ENCODE measurements at regions not wholly inside any gene's neighbourhood (a gene's known extent, or its start where the extent isn't known, plus 50 kb on each side); places are given as distances from the start of the nearest gene placed in this dataset.

DNA sequence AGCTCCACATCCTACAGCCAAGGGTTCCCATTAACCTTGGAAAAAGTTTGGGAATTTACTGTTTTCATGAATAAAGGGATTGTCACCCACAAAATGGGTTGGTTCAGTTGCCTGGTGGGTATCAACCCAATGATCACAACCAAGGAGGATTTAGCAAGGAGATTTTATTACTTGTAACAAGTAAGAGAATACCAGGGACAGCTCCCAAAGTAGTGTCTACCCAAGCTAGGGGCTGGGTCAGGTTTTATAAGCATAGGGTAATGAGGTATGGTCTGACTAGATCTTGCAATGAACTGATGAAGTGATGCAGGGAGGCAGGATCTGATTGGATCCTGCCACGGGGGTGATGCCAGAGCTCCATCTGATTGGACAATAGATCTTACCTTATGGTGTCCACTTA is 681.8 kb downstream of the SLC4A3 start:
- DNase-seq: no peak

DNA sequence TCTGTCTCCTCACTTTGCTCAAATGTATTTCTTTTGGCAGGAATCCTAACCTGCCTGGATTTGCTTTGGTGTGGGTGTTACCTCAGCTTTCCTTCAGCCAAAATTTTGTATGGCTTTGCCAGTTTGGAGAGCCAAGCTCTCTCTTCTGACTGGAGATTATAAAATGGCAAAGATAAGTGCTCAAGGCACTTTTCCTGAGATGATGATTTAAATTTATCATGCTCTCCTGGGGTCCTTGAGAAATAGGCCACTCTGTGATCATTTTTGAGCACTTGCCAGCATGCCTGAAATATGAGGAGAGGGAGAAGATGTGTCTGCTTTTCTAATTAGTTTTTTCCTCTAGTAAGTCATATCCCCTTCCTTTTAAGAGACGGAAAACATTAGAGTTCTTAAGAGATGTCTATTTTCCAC is 683.0 kb downstream of the SLC4A3 start:
- no peak for DNase-seq

GRCh38 chr2:220315098-220315823 is 687.8 kb downstream of the SLC4A3 start:
- no peak for DNase-seq

DNA sequence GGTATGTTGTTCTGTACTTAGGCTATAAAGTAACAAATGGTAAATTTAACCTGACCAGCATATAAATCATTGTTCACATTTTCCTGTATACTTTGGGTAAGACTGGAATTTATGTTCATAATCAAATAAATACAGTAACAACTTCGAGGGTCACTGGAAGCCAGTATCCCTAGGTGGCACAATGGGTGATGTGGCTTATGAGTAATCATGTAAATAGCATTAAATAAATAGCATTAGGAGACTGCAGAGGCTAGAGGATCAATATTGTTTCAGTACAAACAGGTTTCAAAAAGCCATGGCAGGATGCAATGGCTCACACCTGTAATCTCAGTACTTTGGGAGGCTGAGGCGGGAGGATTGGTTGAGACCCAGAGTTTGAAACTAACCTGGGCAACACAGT is 690.6 kb downstream of the SLC4A3 start:
- DNase-seq: no peak

DNA sequence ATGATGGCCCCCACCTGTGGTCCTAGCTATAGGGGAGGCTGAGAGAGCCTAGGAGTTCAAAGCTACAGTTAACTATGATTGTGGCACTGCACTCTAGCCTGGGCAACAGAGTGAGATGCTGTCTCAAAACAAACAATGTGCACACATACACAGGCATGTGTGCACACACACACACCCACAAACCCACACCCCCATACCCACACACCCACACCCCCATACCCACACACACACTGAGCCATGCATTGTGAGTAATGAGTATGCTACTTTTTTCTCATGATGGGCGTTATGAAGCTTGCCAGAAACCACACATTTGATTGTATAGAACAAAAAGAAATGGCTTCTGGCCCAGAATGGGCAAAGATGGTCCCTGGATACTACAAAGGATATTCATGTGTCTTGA is 691.1 kb downstream of the SLC4A3 start:
- DNase-seq: no peak

DNA sequence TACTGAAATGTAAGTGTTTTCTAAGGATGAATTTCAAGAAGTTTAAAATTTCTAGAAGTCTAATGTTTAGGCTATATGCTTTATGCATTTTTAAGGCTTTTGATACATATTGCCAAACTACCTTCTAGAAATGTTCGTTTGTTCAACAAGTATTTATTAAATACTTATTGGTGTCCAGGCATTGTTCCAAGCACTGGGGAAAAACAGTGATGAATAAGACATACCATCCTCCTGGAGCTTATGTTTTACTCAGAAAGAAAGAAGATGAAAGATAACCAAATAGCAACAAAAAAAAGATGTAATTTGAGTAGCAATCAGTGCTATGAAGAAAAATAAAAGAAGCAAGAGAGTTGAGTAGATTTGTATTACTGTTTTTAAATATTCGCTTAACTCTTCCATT is 692.9 kb downstream of the SLC4A3 start:
- no peak for DNase-seq

DNA sequence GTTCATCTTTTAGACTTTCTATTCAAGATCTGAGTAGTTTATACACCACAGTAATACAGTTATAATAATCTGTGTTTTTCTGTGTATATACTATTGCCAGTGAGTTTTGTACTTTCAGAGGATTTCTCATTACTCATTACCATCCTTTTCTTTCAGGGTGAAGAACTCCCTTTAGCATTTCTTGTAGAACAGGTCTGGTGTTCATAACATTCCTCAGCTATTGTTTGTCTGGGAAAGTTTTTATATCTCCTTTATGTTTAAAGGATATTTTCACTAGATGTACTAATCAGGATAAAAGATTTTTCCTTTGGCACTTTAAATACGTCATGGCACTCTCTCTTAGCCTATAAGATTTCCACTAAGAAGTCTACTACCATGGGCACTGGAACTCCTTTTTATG is 705.5 kb downstream of the SLC4A3 start:
- DNase-seq: no peak

GRCh38 chr2:220334210-220334609 is 706.8 kb downstream of the SLC4A3 start:
- no peak for DNase-seq

DNA sequence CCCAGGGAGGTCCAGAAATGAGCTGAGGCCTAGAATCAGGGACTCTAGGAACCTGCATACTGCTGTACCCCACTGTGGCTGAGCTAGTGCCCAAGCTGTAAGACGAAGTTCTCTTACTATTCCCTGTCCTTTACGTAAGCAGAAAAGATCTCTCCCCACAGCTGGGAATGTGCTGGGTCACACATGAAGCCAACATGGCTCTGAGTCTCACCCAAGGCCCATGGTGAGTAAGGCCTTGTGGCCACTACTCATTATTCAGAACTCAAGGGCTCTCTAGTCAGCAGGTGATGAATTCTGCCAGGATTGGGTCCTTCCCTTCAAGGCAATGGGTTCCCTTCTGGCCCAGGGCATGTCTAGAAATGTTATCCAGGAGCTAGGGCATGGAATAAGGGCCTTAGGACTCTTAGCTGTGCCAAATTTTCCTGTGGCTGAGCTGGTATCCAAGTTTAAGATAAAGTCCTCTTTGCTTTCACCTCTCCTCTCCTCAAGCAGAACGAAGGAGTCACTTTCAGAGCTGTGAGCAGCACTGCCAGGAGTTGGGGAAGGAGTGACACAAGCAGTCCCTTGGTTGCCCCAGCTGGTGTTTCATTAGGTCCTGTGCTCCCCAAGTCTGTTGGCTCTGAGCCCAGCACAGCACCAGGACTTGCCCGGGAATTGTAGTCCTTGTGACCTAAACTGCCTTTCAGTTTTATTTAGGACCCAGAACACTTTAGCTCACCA is 707.6 kb downstream of the SLC4A3 start:
- no peak for DNase-seq

- DNase-seq: no peak
These were observed 708.1 kb downstream of the SLC4A3 start for GRCh38 chr2:220335591-220335915.

GRCh38 chr2:220336771-220337170 is 709.3 kb downstream of the SLC4A3 start:
- DNase-seq: no peak

DNA sequence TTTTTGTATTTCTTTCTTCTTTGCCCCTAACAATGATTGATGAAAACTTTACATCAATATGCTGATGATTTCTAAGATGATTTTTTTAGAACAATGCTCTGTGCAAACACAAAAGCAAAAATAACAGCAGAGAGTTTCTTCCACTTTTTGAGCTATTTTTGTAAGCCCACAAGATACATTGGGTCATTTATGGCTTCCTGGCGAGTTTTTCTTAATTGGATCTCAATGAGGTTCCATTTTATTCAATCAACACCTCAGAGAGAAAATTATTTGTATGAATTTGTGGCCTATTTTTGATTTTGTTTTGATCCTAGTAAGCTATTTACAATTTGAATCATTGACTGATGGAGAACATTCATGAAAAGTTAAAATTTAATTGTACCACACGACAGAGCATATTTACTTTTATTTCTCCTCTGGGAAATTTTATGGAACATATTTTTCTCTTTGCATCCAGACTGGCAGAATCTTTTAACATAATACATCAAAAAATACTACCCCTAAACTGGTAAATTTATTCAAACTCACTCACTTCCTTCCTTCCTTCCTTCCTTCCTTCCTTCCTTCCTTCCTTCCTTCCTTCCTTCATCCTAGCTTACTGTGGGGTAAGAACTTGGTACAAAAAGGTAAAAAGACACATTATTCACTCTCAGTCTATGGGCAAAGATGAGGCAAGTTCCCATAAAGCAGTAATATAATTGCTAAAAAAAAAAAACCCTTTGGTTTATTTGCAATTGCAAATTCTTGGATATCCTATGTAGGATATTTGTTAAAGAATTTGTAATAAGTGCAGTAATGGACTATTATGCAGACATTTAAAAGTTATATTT is 710.4 kb downstream of the SLC4A3 start:
- DNase-seq: no peak

DNA sequence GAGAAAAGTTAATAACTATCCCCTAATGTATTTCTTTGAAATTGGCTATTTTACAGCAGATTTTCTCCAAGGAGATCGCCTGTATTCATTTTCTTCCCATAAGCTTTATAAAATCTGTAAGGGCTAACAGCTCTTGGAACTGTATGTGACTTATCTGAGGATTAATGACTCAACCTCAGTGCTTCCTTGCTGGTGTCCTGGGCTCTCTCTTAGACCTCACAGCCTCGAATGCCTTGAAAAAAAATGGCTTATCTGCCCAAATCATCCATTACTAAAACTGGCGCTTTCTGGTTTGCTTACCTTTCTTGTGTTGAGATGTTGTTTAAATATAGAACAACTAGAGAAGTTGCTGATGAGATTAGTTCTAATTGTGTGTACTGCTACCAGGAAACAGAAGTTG is 713.6 kb downstream of the SLC4A3 start:
- no peak for DNase-seq

DNA sequence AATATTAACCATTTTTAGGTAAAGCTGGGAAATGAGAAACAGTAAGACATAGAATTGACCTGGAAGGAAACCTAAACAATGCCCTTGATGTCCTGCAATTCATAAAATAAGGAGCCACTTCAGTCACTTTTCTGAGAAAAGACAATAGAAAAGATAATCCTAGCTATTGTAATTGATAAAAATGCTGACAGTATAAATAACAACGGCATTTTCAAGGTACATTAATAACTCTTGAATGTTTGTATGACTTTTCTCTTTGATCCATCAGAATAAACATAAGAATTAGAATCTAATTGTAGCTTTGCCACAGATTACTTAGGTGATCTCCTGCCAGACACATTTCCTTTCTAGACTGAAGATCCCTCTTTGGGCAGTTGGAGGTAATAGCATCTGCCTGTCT is 719.5 kb downstream of the SLC4A3 start:
- no peak for DNase-seq

DNA sequence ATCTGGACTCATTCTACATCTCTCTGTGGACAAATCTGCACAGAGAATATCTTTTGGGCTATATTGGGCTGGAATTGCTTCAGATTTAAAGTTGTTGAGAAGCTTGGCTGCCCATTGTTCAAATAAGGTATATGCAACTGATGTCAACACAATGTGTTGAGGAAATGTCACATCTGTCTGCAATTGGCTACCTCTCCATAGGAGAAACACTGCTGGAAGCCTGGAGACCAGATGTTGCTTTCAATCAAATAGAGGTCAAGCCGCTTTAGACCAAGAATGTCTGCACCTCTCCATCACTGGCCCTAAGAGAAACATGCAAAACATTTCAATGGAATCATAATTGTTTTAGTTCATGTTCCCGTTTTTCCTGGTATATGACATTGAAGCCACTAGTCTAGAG is 720.2 kb downstream of the SLC4A3 start:
- no peak for DNase-seq

- DNase-seq: no peak
These were observed 720.8 kb downstream of the SLC4A3 start for GRCh38 chr2:220348206-220348605.

- DNase-seq: no peak
These were observed 726.5 kb downstream of the SLC4A3 start for GRCh38 chr2:220353897-220354296.

- no peak for DNase-seq
These were observed 728.6 kb downstream of the SLC4A3 start for GRCh38 chr2:220356076-220356475.

DNA sequence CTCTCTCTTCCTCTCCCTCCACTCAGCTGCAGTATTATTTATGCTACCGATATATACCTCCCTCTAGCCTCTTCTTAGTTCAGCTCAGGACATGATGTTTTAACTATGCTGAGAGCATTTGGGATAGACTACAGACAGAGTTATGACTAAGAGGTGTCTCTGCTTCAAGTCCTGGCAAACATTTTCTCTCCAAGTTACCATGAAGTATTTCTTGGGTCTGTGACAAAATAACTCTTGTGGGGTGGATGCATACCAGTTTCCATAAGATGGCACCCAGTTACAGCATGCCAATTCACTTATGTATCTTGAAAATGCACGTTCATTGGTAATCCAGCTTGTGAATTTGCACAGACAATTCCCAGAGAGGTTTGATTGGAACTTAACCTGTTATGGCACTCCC is 737.6 kb downstream of the SLC4A3 start:
- DNase-seq: no peak

DNA sequence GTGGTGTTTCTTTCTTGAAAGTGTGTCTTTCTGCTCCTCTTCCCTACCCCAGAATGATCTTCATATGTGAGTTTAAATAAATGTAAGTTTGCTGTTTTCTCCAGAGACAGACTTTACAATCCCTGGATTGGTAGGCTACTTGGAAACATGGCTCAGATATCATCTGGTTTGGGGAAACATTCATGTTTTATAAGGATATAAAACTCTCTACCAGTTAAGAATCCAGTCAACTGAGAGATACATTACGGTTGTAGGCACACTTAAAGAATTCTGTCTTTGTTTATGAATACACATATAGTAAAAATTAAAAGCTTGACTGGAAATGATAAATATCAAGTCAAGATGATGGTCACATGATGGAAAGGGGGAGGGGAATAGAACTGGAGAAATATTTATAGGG is 739.3 kb downstream of the SLC4A3 start:
- no peak for DNase-seq

- no peak for DNase-seq
These were observed 743.3 kb downstream of the SLC4A3 start for GRCh38 chr2:220370764-220371163.

- no peak for DNase-seq
These were observed 743.8 kb downstream of the SLC4A3 start for GRCh38 chr2:220371211-220371610.

- no peak for DNase-seq
These were observed 746.4 kb downstream of the SLC4A3 start for GRCh38 chr2:220373878-220374277.

GRCh38 chr2:220374282-220374681 is 746.9 kb downstream of the SLC4A3 start:
- no peak for DNase-seq
